Body of pancreas (tissue), 4 donors: ENCODE measurements at regions not wholly inside any gene's neighbourhood (a gene's known extent, or its start where the extent isn't known, plus 50 kb on each side); places are given as distances from the start of the nearest gene placed in this dataset.

Experiments
- ATAC-seq: fragments of 150-250 bp; one replicate; pipeline ENCODE4 v1.9.1; 2016
- DNase-seq, 4 donors: peaks; one replicate each; pipeline ENCODE4 v3.0.0-alpha.2; 2019
- H3K27ac ChIP-seq, 4 donors: fragments of 200-600 bp; sonication (generic); 1 replicate in 3 of 4; 2 replicates in 1 of 4; pipeline versions ENCODE4 v1.5.1 to v1.6.1; 2016 to 2019; ENCODE audit warnings: mild to moderate bottlenecking in 1 of 4, mixed read lengths in 1 of 4, moderate library complexity in 1 of 4
- H3K27me3 ChIP-seq, 2 donors: fragments of 200-600 bp; sonication (generic); one replicate each; pipeline ENCODE4 v1.6.0; 2016; ENCODE audit warnings: mild to moderate bottlenecking in 1 of 2
- H3K36me3 ChIP-seq, 2 donors: fragments of 200-600 bp; sonication (generic); replicated peaks in 1 of 2; 2 replicates each; pipeline ENCODE4 v1.5.1; 2016; ENCODE audit warnings: low read depth in 2 of 2; ENCODE audit not compliant: insufficient read depth in 1 of 2
- H3K4me1 ChIP-seq: fragments of 200-600 bp; sonication (generic); one replicate; pipeline ENCODE4 v1.6.0; 2016
- H3K4me3 ChIP-seq, 2 donors: fragments of 200-600 bp; sonication (generic); 1 replicate in 1 of 2; 2 replicates in 1 of 2; pipeline ENCODE4 v1.5.1; 2016 to 2019
- H3K9me3 ChIP-seq, 3 donors: fragments of 200-600 bp; sonication (generic); 1 replicate in 2 of 3; 2 replicates in 1 of 3; pipeline ENCODE4 v1.5.1; 2016
- CTCF ChIP-seq, 7 experiments: fragments of 450-650 bp in 4 of 7; fragments of 200-600 bp in 3 of 7; sonication (generic) in 3 of 7; IDR thresholded peaks; one replicate each; pipeline ENCODE4 v1.5.1; 2016 to 2019; ENCODE audit warnings: antibody characterized with exemption in 7 of 7
- POLR2A ChIP-seq, 3 donors: fragments of 450-650 bp; IDR thresholded peaks; one replicate each; pipeline ENCODE4 v1.6.1; 2016; ENCODE audit warnings: antibody characterized with exemption in 3 of 3, mild to moderate bottlenecking in 2 of 3
- WGBS, 2 donors: methylation state at CpG; one replicate each; pipeline ENCODE4 v1.1.5; 2017; 5-methylcytosine and 5-hydroxymethylcytosine counted together
- intact Hi-C: fragments of 100-400 bp; cut with DNase I; formaldehyde crosslinking; loops from one replicate; pipeline ENCODE4 v1.15.1; 2023

GRCh38 chrX:117771384-117771783, 345.2 kb downstream of the KLHL13 start:
- DNase-seq (no peak), ATAC-seq (no peak)
- Histone ChIP-seq H3K4me3 (no peak overlapping the region), H3K4me1 (no peaks in the 10 kb centered on the region), H3K9me3 (no peaks in the 10 kb centered on the region), H3K27me3 (no peaks in the 10 kb centered on the region), H3K36me3 (no peaks in the 10 kb centered on the region), H3K27ac (no peak overlapping the region)
- intact Hi-C loops: no loop called here
- no peak for TF ChIP-seq CTCF (IDR thresholded peaks at IDR 0.05)
- no peak for TF ChIP-seq POLR2A (IDR thresholded peaks at IDR 0.05)

- 65 to 81% methylated on average over 4 to 6 of the region's 37 CpGs for WGBS, 2 donors
- no peak overlapping the region for H3K27ac ChIP-seq
- DNase-seq: no peak
- H3K4me1 ChIP-seq: no peaks in the 10 kb centered on the region
- intact Hi-C loops: no loop called here
- H3K27me3 ChIP-seq: no peaks in the 10 kb centered on the region
- no peaks in the 10 kb centered on the region for H3K9me3 ChIP-seq
- TF ChIP-seq POLR2A (IDR thresholded peaks at IDR 0.05) (no peak), CTCF (IDR thresholded peaks at IDR 0.05) (no peak)
- no peak for ATAC-seq
- H3K36me3 ChIP-seq: no peaks in the 10 kb centered on the region
- no peak overlapping the region for H3K4me3 ChIP-seq
Measured at GRCh38 chrX:117768861-117769604, 347.6 kb downstream of the KLHL13 start.

DNA sequence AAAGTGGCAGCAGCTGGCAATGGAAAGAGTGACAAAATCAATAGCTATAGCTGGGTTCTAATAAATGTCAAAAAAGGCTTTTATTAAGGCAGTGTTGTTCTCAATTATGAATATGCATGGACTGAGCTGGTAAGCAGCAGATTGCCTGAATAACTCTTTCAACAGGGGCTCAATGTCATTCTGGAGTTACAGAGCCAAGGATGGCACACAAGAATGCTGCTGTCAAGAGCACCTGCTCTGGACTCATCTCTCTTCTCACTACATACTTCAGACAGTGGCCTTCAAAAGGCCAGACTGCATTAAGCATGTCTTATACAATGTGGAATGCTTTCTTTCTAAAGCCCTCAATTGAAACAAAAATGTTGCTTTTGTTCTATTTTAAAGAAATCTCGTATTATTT, 351.4 kb downstream of the KLHL13 start:
- intact Hi-C loops: no loop called here
- Histone ChIP-seq H3K4me1 (no peaks in the 10 kb centered on the region), H3K36me3 (no peaks in the 10 kb centered on the region), H3K27ac (no peak overlapping the region), H3K9me3 (no peaks in the 10 kb centered on the region), H3K4me3 (no peak overlapping the region), H3K27me3 (no peaks in the 10 kb centered on the region)
- no peak for TF ChIP-seq CTCF (IDR thresholded peaks at IDR 0.05)
- no peak for TF ChIP-seq POLR2A (IDR thresholded peaks at IDR 0.05)
- no peak for ATAC-seq
- DNase-seq: no peak
- 83 to 89% methylated on average over 1 of the region's 1 CpG for WGBS, 2 donors

GRCh38 chrX:117752745-117753144, 363.9 kb downstream of the KLHL13 start:
- Histone ChIP-seq H3K36me3 (no peaks in the 10 kb centered on the region), H3K4me3 (no peak overlapping the region), H3K27ac (no peak overlapping the region), H3K27me3 (no peaks in the 10 kb centered on the region), H3K9me3 (no peaks in the 10 kb centered on the region), H3K4me1 (no peaks in the 10 kb centered on the region)
- TF ChIP-seq CTCF (IDR thresholded peaks at IDR 0.05) (no peak), POLR2A (IDR thresholded peaks at IDR 0.05) (no peak)
- ATAC-seq: no peak
- DNase-seq: no peak
- intact Hi-C loops: no loop called here

GRCh38 chrX:117751155-117751554, 365.5 kb downstream of the KLHL13 start:
- ATAC-seq (no peak), DNase-seq (no peak)
- H3K27ac ChIP-seq: no peak overlapping the region
- no peaks in the 10 kb centered on the region for H3K9me3 ChIP-seq
- no peak overlapping the region for H3K4me3 ChIP-seq
- intact Hi-C loops: no loop called here
- no peak for TF ChIP-seq POLR2A (IDR thresholded peaks at IDR 0.05)
- TF ChIP-seq CTCF (IDR thresholded peaks at IDR 0.05): no peak
- 63 to 71% methylated on average over 2 of the region's 2 CpGs for WGBS, 2 donors
- H3K27me3 ChIP-seq: no peaks in the 10 kb centered on the region
- H3K4me1 ChIP-seq: no peaks in the 10 kb centered on the region
- no peaks in the 10 kb centered on the region for H3K36me3 ChIP-seq
